GM06990 (cell line): ENCODE measurements at regions not wholly inside any gene's neighbourhood (a gene's known extent, or its start where the extent isn't known, plus 50 kb on each side); places are given as distances from the start of the nearest gene placed in this dataset.

Experiments used
- DNase-seq: peaks from one replicate; pipeline ENCODE4 v3.0.0-alpha.2; 2011; ENCODE audit not compliant: insufficient read length; ENCODE audit errors: extremely low read depth
- H3K27me3 ChIP-seq: replicated peaks from 2 replicates; pipeline ENCODE4 v1.6.0; 2011; ENCODE audit warnings: low read length; ENCODE audit not compliant: control insufficient read depth, insufficient read depth
- H3K36me3 ChIP-seq: 2 replicates; pipeline ENCODE4 v1.5.1; 2011; ENCODE audit warnings: low read length; ENCODE audit not compliant: control insufficient read depth, insufficient read depth
- H3K4me3 ChIP-seq: replicated peaks from 2 replicates; pipeline ENCODE4 v1.5.1; 2011; ENCODE audit warnings: low read depth, mild to moderate bottlenecking, control low read depth, low read length
- TF ChIP-seq, protein P1 (sequence below): IDR thresholded peaks from 2 replicates; pipeline ENCODE4 v1.5.1; 2011; ENCODE audit warnings: low read length, control low read depth, mild to moderate bottlenecking, inconsistent platforms; ENCODE audit not compliant: insufficient read depth, poor library complexity, severe bottlenecking

DNA sequence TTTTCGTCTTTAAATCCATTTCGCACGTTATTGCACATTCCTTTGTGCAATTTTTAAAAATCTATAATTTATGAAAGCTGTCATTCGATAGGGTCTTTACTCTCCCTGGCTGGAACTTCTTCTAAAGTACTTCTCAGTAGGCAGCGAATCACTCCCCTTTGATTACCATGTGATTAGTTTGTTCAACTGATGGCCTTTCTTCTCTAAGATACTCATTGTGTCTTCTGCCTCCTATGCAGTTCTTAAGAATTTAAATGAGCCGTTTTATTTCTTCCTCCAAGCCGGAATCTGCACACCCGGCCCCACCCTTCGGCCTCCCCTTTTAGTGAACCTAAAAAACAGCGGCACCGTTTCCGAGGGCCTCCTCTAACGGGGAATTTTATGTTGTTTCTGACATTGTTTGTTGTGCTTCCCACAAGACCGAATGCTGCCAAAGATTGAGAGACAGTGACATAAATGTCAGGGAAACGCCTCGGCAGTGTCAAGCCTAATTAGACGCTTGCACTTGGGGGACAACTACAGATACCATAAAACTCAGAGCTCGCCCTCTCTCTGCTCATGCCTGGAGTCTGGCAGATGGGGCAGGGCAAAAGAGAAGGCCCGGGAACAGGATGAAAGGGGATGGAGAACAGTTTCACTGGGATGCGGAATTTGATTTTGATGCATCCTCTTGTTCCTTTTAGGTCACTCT, 255.3 kb downstream of the BCL11A start:
- TF ChIP-seq, protein P1, sequence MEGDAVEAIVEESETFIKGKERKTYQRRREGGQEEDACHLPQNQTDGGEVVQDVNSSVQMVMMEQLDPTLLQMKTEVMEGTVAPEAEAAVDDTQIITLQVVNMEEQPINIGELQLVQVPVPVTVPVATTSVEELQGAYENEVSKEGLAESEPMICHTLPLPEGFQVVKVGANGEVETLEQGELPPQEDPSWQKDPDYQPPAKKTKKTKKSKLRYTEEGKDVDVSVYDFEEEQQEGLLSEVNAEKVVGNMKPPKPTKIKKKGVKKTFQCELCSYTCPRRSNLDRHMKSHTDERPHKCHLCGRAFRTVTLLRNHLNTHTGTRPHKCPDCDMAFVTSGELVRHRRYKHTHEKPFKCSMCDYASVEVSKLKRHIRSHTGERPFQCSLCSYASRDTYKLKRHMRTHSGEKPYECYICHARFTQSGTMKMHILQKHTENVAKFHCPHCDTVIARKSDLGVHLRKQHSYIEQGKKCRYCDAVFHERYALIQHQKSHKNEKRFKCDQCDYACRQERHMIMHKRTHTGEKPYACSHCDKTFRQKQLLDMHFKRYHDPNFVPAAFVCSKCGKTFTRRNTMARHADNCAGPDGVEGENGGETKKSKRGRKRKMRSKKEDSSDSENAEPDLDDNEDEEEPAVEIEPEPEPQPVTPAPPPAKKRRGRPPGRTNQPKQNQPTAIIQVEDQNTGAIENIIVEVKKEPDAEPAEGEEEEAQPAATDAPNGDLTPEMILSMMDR: no peak

DNA sequence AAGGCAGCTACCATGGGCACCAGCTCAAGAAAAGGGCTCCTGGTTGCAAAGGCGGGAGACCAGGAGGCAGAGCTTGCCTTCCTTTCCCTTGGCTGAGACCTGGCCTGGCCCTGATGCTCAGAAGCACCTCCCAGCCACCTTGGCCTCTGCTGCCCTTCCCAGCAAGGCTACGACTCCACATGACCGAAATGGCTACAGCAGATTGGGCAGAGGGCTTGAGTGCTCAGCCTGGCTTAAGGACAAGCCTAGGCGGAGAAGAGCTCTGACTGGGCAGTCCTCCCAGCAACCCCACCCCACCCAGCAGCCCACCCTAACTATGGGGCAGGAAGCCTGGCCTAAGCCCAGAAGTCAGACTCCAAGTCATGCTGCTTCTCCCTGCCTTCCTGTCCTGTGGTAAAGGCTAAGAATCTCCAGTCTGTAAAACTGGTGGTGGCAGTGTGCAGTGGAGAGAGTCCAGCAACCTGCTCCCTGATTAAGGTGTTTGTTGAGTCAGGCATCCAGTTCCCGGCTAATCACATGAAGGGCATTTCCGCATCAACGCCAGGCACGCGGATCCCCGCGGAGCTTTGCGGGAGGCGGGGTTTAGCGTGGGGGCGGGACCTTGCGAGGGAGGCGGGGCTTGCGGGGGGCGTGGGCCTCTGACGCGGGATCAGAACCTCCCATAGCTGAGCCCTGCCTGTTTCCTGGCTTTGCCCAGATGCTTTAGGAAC, 256.0 kb downstream of the BCL11A start:
- no peaks in the 10 kb centered on the region for H3K27me3 ChIP-seq
- H3K36me3 ChIP-seq: no peaks in the 10 kb centered on the region
- DNase-seq: no peak
- H3K4me3 ChIP-seq: no peak overlapping the region
- TF ChIP-seq, protein P1: no peak

More for the DNA sequence above, 255.3 kb downstream of the BCL11A start:
- DNase-seq: no peak
- H3K36me3 ChIP-seq: no peaks in the 10 kb centered on the region
- H3K27me3 ChIP-seq: no peaks in the 10 kb centered on the region
- no peak overlapping the region for H3K4me3 ChIP-seq

GRCh38 chr2:60296219-60296955, 257.1 kb downstream of the BCL11A start:
- no peak for DNase-seq
- TF ChIP-seq, protein P1: no peak
- Histone ChIP-seq H3K4me3 (no peak overlapping the region), H3K27me3 (no peaks in the 10 kb centered on the region), H3K36me3 (no peaks in the 10 kb centered on the region)

GRCh38 chr2:60295636-60295962, 257.9 kb downstream of the BCL11A start:
- H3K36me3 ChIP-seq: no peaks in the 10 kb centered on the region
- no peaks in the 10 kb centered on the region for H3K27me3 ChIP-seq
- H3K4me3 ChIP-seq: no peak overlapping the region
- DNase-seq: no peak
- TF ChIP-seq, protein P1: no peak

- Histone ChIP-seq H3K27me3 (no peaks in the 10 kb centered on the region), H3K4me3 (no peak overlapping the region), H3K36me3 (no peaks in the 10 kb centered on the region)
- no peak for DNase-seq
- TF ChIP-seq, protein P1: no peak
These were observed 258.4 kb downstream of the BCL11A start for GRCh38 chr2:60294901-60295635.
